GM12878 (cell line): ENCODE measurements at regions not wholly inside any gene's neighbourhood (a gene's known extent, or its start where the extent isn't known, plus 50 kb on each side); places are given as distances from the start of the nearest gene placed in this dataset.

Experiments used
- EP300 ChIP-seq, 2 experiments: fragments of 150-350 bp in 1 of 2; IDR thresholded peaks; 2 replicates each; pipeline ENCODE4 v1.6.1; 2011 to 2012; ENCODE audit warnings: low read depth in 2 of 2, low read length in 2 of 2, borderline replicate concordance in 1 of 2, improper control_type of control experiment in 1 of 2, inconsistent platforms in 1 of 2; ENCODE audit not compliant: control insufficient read depth in 1 of 2
- EZH2 ChIP-seq: IDR thresholded peaks from 2 replicates; pipeline ENCODE4 v1.6.1; 2012; ENCODE audit warnings: low read depth, mild to moderate bottlenecking, control low read depth, inconsistent platforms, low read length, borderline replicate concordance; ENCODE audit not compliant: control insufficient read depth
- KDM1A ChIP-seq: fragments of 200-600 bp; sonication (generic); IDR thresholded peaks from 2 replicates; pipeline ENCODE4 v1.6.1; 2016; ENCODE audit warnings: borderline replicate concordance
- KLF5 ChIP-seq: fragments of 450-650 bp; IDR thresholded peaks from 2 replicates; pipeline ENCODE4 v1.6.1; 2014; ENCODE audit warnings: mild to moderate bottlenecking; ENCODE audit not compliant: partially characterized antibody
- MTA2 ChIP-seq: fragments of 450-650 bp; IDR thresholded peaks from 2 replicates; pipeline ENCODE4 v1.6.1; 2016; ENCODE audit warnings: low read depth, mild to moderate bottlenecking, moderate library complexity
- NFYB ChIP-seq: IDR thresholded peaks from 2 replicates; pipeline ENCODE4 v1.6.1; 2011; ENCODE audit warnings: low read depth, mild to moderate bottlenecking, low read length, improper control_type of control experiment, moderate library complexity; ENCODE audit not compliant: insufficient read depth
- POLR2A ChIP-seq: IDR thresholded peaks from 2 replicates; pipeline ENCODE4 v1.6.1; 2011; ENCODE audit warnings: low read depth, mild to moderate bottlenecking, low read length
- RFX5 ChIP-seq: IDR thresholded peaks from 2 replicates; pipeline ENCODE4 v1.6.1; 2011; ENCODE audit warnings: low read depth, low read length, improper control_type of control experiment
- YY1 ChIP-seq: IDR thresholded peaks from 2 replicates; pipeline ENCODE4 v1.6.1; 2011; ENCODE audit warnings: low read depth, mild to moderate bottlenecking, low read length
- TF ChIP-seq, protein P1 (sequence below): fragments of 450-650 bp; IDR thresholded peaks from 2 replicates; pipeline ENCODE4 v1.6.1; 2016; ENCODE audit warnings: mild to moderate bottlenecking
- TF ChIP-seq, protein P2 (sequence below): fragments of 150-350 bp; IDR thresholded peaks from 2 replicates; pipeline ENCODE4 v1.6.1; 2016; ENCODE audit warnings: low read depth, low read length

DNA sequence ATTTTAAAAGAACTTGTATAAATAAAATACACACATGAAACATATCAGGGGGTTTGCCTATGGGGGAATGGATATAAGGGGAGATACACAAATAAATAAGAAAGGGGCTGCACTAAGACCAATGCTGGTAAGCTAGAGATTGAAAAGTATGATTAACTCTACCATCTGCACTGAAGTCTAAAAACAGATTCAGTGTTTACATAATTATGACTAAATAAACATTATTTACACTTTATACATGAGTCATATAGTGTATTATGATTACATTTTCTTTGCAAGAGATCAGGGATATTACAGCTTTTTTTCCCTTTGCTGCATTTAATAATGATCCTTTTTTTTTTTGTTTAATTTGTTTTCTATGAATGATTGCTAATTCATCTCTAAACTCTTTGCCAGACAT lies 367.9 kb downstream of the TMEM38B start:
- TF ChIP-seq, protein P1, sequence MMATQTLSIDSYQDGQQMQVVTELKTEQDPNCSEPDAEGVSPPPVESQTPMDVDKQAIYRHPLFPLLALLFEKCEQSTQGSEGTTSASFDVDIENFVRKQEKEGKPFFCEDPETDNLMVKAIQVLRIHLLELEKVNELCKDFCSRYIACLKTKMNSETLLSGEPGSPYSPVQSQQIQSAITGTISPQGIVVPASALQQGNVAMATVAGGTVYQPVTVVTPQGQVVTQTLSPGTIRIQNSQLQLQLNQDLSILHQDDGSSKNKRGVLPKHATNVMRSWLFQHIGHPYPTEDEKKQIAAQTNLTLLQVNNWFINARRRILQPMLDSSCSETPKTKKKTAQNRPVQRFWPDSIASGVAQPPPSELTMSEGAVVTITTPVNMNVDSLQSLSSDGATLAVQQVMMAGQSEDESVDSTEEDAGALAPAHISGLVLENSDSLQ, result no peak
- TF ChIP-seq YY1 (no peak), KLF5 (no peak), KDM1A (no peak), RFX5 (no peak), NFYB (no peak), EP300 (IDR thresholded peaks at IDR 0.05; ENCODE audit: borderline replicate concordance in 1 of 2, control insufficient read depth in 1 of 2, low read depth in 2 of 2, low read length in 2 of 2) (no peak), POLR2A (no peak), MTA2 (no peak), EZH2 (no peak)
- TF ChIP-seq, protein P2, sequence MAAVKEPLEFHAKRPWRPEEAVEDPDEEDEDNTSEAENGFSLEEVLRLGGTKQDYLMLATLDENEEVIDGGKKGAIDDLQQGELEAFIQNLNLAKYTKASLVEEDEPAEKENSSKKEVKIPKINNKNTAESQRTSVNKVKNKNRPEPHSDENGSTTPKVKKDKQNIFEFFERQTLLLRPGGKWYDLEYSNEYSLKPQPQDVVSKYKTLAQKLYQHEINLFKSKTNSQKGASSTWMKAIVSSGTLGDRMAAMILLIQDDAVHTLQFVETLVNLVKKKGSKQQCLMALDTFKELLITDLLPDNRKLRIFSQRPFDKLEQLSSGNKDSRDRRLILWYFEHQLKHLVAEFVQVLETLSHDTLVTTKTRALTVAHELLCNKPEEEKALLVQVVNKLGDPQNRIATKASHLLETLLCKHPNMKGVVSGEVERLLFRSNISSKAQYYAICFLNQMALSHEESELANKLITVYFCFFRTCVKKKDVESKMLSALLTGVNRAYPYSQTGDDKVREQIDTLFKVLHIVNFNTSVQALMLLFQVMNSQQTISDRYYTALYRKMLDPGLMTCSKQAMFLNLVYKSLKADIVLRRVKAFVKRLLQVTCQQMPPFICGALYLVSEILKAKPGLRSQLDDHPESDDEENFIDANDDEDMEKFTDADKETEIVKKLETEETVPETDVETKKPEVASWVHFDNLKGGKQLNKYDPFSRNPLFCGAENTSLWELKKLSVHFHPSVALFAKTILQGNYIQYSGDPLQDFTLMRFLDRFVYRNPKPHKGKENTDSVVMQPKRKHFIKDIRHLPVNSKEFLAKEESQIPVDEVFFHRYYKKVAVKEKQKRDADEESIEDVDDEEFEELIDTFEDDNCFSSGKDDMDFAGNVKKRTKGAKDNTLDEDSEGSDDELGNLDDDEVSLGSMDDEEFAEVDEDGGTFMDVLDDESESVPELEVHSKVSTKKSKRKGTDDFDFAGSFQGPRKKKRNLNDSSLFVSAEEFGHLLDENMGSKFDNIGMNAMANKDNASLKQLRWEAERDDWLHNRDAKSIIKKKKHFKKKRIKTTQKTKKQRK, result no peak
